ENCODE measurements at regions not wholly inside any gene's neighbourhood (a gene's known extent, or its start where the extent isn't known, plus 50 kb on each side); places are given as distances from the start of the nearest gene placed in this dataset.
"Not testable (repeated sequence)": the region's sequence is repeated elsewhere in the genome, so short reads cannot be mapped to it uniquely, and the experiment has no call there.

DNA sequence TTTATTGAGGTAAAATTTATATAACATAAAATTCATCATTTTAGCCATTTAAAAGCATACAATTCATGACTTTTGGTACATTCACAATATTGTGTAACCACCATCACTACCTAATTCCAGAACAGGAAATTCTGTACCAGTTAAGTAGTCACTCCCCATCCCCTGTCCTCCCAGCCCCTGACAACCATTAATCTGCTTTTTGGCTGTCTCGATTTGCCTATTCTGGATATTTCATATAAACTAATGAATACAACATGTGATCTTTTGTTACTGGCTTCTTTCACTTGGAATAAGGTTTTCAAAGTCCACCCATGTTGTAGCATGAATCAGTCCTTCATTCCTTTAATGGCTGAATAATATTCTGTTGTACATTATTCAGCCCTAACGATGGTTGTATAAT is 115.6 kb upstream of the KLF14 start:
- DNase-seq (ENCODE audit: low read depth in 3 of 3): no peak

GRCh38 chr7:130850956-130851355 is 116.9 kb upstream of the KLF14 start:
- DNase-seq (ENCODE audit: low read depth in 3 of 3): no peak

GRCh38 chr7:130852867-130853266 is 118.9 kb upstream of the KLF14 start:
- no peak for DNase-seq (ENCODE audit: low read depth in 3 of 3)

GRCh38 chr7:130853503-130854279 is 119.7 kb upstream of the KLF14 start:
- no peak for DNase-seq (ENCODE audit: low read depth in 3 of 3)

DNA sequence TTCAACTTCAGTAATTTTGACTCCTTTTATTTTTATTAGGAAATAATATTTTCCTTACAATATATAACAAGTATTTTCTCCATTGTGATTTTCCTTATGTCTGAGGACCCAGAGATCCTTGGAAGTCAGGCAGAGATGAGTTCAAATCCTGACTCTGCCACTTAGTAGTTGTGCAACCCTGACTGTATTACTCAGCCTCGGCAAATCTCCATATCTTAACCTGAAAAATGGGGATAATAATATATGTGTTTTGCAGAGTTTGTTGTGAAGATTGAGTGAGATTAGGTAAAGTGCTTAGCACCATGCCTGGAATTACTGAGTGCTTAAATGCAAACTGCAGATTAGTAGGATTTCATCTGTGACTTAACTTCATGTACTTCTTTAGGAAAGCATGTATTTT is 120.5 kb upstream of the KLF14 start:
- DNase-seq (ENCODE audit: low read depth in 3 of 3): no peak

DNA sequence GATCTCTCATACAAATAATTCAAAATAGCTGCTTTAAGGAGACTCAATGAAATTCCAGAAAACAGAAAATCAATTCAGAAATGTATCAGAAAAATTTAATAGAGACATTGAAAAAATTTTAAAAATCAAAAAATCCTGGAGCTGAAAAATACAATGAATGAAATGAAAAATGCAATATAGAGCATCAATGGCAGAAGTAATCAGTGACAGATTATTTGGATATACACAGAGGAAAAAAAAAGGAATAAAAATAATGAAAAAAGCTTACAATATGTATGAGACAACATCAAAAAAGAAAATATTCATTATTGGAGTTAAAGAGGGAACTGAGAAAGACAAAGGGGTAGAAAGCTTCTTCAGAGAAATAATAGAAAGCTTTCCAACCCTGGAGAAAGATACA is 122.9 kb upstream of the KLF14 start:
- DNase-seq (ENCODE audit: low read depth in 3 of 3): no peak

DNA sequence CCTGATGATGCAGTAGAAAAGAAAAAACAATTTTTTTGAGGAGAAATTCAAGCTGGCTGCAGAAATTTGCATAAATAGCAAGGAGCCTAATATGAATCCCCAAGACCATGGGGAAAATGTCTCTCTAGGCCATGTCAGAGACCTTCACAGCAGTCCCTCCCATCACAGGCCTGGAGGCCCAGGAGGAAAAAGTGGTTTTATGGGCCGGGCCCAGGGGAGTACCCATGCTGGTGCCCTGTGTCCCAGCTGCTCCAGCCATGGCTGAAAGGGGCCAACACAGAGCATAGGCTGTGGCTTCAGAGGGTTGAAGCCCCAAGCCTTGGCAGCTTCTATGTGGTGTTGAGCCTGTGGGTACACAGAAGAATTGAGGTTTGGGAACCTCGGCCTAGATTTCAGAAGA is 126.8 kb upstream of the KLF14 start:
- not testable (repeated sequence) for DNase-seq (ENCODE audit: low read depth in 3 of 3)

DNA sequence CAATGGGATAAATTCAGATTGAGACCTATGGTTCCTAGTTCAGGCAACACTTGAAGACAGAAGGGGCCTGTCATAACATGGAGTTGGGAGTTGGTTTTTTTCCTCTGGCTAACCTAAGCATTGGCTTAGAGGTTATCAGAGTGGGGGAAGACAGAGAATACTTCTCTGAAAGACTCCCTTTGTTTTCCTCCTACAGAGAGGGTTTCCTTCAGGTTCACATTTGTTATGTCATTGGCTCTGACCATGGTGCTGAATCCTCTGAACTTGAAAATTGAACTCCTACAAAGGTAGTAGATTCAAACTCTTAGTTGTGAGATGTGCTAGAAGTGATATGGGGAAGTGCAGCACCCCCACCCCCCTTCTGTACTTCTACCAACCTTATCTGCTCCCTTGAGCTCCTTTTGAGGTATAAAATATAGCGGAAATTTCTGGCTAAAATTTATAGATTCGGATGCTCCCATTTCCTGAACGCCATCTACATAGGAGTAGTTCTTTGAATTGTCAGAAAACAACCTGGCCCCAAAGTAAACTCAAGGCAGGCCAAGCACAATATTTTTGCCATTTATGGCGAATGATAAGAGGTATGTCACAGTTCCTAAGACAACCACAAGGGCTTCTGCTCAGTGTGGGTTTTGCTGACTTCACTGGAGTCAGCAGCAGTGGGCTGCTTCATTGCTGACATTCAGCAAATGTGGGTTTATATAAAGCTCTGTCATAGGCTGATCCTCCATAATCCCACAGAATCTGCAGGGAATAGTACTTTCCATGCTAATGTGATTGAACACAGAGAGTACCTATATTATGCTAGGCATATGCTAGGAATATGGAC is 131.6 kb upstream of the KLF14 start:
- DNase-seq (ENCODE audit: low read depth in 3 of 3): no peak

GRCh38 chr7:130867039-130867438 is 133.0 kb upstream of the KLF14 start:
- no peak for DNase-seq (ENCODE audit: low read depth in 3 of 3)

DNA sequence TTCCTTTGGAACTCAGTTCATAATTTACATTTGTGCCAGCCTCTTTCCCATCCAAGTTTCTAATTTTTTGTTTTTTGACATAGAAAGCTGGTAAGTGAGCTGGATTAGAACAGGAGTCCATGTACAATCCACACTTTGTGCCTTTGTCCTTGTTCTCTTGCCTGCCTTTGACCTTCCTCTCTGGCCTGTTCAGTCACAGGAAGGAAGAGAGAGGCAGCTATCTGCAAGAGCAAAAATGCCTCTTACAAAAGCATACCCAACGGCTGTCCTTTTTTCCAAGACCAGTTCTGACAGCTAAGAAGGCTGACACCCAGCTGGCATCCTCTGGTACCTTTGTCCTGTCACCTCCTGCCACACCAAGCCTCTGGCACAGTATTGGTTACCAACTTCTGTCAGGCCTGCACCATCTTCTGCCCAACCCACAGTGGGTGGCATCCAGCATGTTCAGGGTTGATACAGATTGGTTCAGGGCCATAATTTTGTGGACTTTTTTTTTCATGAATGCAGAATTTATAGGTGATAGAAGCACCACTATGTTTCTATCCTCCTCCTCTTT is 133.7 kb upstream of the KLF14 start:
- no peak for DNase-seq (ENCODE audit: low read depth in 3 of 3)

GRCh38 chr7:130868139-130868538 is 134.1 kb upstream of the KLF14 start:
- DNase-seq (ENCODE audit: low read depth in 3 of 3): no peak

DNA sequence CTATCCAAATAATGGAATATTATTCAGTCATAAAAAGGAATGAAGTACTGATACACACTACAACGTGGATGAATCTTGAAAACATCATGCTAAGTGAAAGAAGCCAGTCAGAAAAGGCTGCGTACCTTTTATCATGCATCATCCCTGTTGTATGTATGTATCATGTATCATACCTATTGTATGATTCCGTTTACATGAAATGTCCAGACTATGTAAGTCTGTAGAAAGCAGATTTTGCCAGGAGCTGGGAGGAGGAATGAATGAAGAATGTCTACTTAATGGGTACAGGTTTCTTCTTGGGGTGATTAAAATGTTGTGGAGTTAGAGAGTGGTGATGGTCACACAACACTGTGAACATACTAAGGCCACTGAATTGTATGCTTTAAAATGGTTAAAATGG is 135.9 kb upstream of the KLF14 start:
- no peak for DNase-seq (ENCODE audit: low read depth in 3 of 3)

GRCh38 chr7:130872341-130872740 is 138.3 kb upstream of the KLF14 start:
- no peak for DNase-seq (ENCODE audit: low read depth in 3 of 3)

DNA sequence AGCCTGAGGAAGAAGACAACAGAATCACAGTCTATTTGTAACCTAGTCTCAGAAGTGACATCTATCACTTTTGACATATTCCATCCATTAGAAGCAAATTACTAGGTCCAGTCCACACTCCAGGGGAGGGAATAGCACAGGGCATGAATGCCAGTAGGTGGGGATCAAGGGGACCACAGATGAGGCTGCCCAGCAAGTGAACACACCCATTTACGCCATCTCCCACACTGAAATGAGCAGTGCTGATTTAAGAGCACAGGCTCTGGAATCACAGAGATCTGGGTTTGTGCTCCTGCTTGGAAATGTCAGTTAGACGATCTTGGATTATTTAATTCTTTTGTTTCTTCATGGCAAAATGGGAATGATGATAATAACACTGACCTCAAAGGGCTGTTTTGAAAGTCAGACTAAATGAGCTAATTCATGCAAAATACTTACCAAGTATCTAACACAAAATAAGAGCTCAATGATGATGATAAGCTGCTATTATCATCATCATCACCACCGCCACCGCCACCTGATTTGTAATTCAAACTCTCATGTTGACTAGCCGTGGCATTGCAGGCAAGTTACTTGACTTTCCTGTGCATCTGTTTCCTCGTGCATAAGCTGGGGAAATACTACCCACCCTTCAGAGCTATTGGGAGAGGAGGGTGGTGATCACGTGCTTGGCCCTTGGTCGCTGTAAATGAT is 138.9 kb upstream of the KLF14 start:
- DNase-seq (ENCODE audit: low read depth in 3 of 3): no peak

- no peak for DNase-seq (ENCODE audit: low read depth in 3 of 3)
Observed at GRCh38 chr7:130874071-130874915, 140.3 kb upstream of the KLF14 start.

DNA sequence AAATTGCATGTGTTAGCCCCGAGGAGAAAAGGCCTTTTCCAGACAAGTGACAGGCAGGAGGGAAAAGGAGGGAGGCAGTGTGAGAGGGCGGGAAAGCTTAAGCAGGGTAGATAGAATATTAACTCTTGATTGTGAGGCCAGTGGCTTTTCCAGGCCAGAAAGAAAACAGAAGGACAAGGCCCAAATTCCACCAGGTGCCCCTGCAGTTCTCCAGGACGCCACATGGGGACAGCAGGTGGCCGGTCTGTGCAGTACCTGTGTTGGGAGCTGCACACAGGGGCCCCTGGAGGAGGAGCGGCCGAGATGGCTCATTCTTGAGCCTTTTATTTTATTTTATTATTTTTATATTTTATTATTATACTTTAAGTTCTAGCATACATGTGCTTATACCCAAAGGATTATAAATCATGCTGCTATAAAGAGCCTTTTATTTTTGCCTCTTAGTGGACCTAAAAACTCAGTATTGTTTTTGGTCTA is 141.3 kb upstream of the KLF14 start:
- no peak for DNase-seq (ENCODE audit: low read depth in 3 of 3)

DNA sequence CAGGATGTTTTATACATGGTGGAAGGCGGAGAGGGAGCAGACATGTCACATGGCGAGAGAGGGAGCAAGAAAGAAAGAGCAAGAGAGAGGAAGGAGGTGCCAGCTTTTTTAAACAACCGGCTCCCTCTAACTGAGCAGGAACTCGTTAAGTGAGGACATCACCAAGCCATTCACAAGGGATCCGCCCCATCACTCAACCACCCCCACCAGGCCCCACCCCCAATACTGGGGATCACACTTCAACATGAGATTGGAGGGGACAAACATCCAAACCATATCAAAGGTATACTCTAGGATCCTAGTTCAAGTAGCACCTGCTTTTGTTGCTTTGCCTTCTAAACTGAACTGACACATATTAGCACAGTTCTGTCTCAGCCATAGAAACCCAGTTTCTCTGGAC is 141.9 kb upstream of the KLF14 start:
- no peak for DNase-seq (ENCODE audit: low read depth in 3 of 3)

DNA sequence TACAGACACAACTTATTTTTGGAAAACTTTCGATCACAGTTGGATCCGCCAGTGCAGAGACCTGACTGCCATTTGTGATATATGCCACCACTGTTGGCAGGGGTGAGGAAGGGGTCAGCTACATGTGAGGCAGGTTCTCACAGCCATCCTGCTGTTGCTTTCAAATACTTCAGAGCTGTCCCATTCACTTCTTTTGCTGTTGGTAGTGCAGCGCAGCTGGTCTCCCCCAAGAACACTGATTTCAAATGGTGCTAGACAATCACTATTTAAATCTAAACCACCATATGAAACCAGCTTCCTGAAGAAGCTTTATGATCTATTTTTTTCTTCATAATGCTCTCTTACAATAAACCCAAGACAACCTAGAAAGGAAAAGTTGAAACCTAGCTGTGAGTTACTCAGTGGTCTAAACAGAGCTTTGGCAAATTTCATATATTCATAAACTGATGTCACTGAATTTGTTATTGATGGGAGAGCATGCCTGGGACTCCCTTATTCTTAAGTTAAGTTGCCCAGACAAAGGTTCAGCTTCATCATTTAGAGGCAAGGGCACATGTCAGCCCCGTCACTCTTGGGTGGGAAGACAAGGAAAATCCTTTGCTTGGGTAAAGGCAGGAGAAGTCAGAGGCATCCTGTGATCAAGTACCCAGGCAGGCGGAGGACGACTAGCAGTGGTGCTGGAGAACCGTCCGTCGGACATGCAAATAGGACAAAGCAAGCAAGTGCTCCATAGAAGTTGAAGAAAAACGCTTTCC is 143.4 kb upstream of the KLF14 start:
- no peak for DNase-seq (ENCODE audit: low read depth in 3 of 3)

GRCh38 chr7:130877991-130878305 is 143.9 kb upstream of the KLF14 start:
- no peak for DNase-seq (ENCODE audit: low read depth in 3 of 3)

GRCh38 chr7:130878785-130879184 is 144.8 kb upstream of the KLF14 start:
- no peak for DNase-seq (ENCODE audit: low read depth in 3 of 3)

- no peak for DNase-seq (ENCODE audit: low read depth in 3 of 3)
Observed at GRCh38 chr7:130879191-130879590, 145.2 kb upstream of the KLF14 start.
